HepG2 (cell line): ENCODE measurements at regions not wholly inside any gene's neighbourhood (a gene's known extent, or its start where the extent isn't known, plus 50 kb on each side); places are given as distances from the start of the nearest gene placed in this dataset.

Experiments
- ATAC-seq: fragments of 200-7000 bp; cut with Tn5 transposase; 3 replicates; pipeline ENCODE4 v1.9.1; 2020; ENCODE audit warnings: mild to moderate bottlenecking, moderate library complexity
- BruUV-seq: library from RNA; stranded (reverse); fragments of 400-500 nt; replicated peaks from 2 replicates; lab custom pipeline; 2021; lab: Mats Ljungman, UMichigan
- CTCF ChIA-PET: fragments of 300-600 bp; formaldehyde crosslinking; extraction: SDS; loops from one replicate; lab custom pipeline; 2021; ENCODE audit warnings: low total read pairs, inconsistent platforms, low intra/inter-chr PET ratio; lab: Yijun Ruan, JAX
- POLR2A ChIA-PET: fragments of 350-600 bp; sonication (Branson Sonifier 250); formaldehyde crosslinking; loops from one replicate; lab custom pipeline; 2020; ENCODE audit warnings: antibody characterized with exemption, inconsistent platforms; lab: Yijun Ruan, JAX
- DNase-seq: peaks from one replicate; pipeline ENCODE4 v3.0.0-alpha.2; 2015; ENCODE audit warnings: low spot score
- FAIRE-seq: peaks from 3 replicates; lab custom pipeline; 2011; peaks lifted over from hg19 to GRCh38; lab: Jason Lieb, UNC
- H2AFZ ChIP-seq: one replicate; pipeline ENCODE4 v1.6.1; 2011; ENCODE audit warnings: low read length, inconsistent platforms
- H3K27ac ChIP-seq: fragments of 300-600 bp; 3 replicates; pipeline ENCODE4 v1.8.0; 2011; ENCODE audit warnings: mixed run types, mild to moderate bottlenecking, mixed read lengths, low read length, inconsistent platforms; ENCODE audit not compliant: insufficient read depth; ENCODE audit errors: extremely low read length
- H3K27me3 ChIP-seq, 2 experiments: fragments of 200-600 bp in 1 of 2; 2 replicates in 1 of 2; 3 replicates in 1 of 2; pipeline versions ENCODE4 v1.6.0 to v1.8.0; 2011; ENCODE audit warnings: low read length in 2 of 2, mild to moderate bottlenecking in 2 of 2, moderate library complexity in 2 of 2, inconsistent platforms in 1 of 2; ENCODE audit not compliant: insufficient read depth in 2 of 2, control insufficient read depth in 1 of 2
- H3K36me3 ChIP-seq, 2 experiments: fragments of 200-600 bp in 1 of 2; replicated peaks in 1 of 2; 2 replicates in 1 of 2; 3 replicates in 1 of 2; pipeline versions ENCODE4 v1.5.1 to v1.8.0; 2011; ENCODE audit warnings: low read length in 2 of 2, inconsistent platforms in 1 of 2; ENCODE audit not compliant: insufficient read depth in 2 of 2, control insufficient read depth in 1 of 2
- H3K4me1 ChIP-seq: 2 replicates; pipeline ENCODE4 v1.5.1; 2012; ENCODE audit warnings: low read length, inconsistent platforms; ENCODE audit not compliant: insufficient read depth
- H3K4me2 ChIP-seq: 2 replicates; pipeline ENCODE4 v1.6.0; 2011; ENCODE audit warnings: low read depth, low read length, inconsistent platforms
- H3K4me3 ChIP-seq, 3 experiments: fragments of 200-600 bp in 1 of 3; sonication (generic), shearing (Covaris generic) in 1 of 3; replicated peaks in 1 of 3; 2 replicates each; pipeline ENCODE4 v1.5.1; 2011 to 2016; ENCODE audit warnings: low read length in 3 of 3, inconsistent platforms in 2 of 3, low read depth in 2 of 3, mild to moderate bottlenecking in 2 of 3, control low read depth in 1 of 3, mixed read lengths in 1 of 3; ENCODE audit not compliant: insufficient read depth in 1 of 3
- H3K79me2 ChIP-seq: one replicate; pipeline ENCODE4 v1.6.1; 2011; ENCODE audit warnings: low read length, inconsistent platforms; ENCODE audit not compliant: insufficient read depth
- H3K9ac ChIP-seq: 2 replicates; pipeline ENCODE4 v1.6.0; 2011; ENCODE audit warnings: mild to moderate bottlenecking, low read depth, low read length, inconsistent platforms; ENCODE audit not compliant: insufficient read depth
- H3K9me3 ChIP-seq: 2 replicates; pipeline ENCODE4 v1.5.1; 2012; ENCODE audit warnings: mild to moderate bottlenecking, low read length
- H4K20me1 ChIP-seq: 2 replicates; pipeline ENCODE4 v1.6.0; 2011; ENCODE audit warnings: inconsistent platforms, mild to moderate bottlenecking, low read length, moderate library complexity; ENCODE audit not compliant: insufficient read depth
- ARID3A ChIP-seq: IDR thresholded peaks from 2 replicates; pipeline ENCODE4 v1.6.1; 2012; ENCODE audit warnings: low read depth, low read length, improper control_type of control experiment
- BRD4 ChIP-seq: sonication (generic); formaldehyde crosslinking; IDR thresholded peaks from 2 replicates; pipeline ENCODE4 v1.4.0; 2020; ENCODE audit warnings: missing genetic modification reagents
- DBP ChIP-seq: sonication (generic); formaldehyde crosslinking; IDR thresholded peaks from 2 replicates; pipeline ENCODE4 v1.4.0; 2020; ENCODE audit warnings: missing genetic modification reagents; ENCODE audit errors: not compliant biosample characterization
- ELF3 ChIP-seq: IDR thresholded peaks from 2 replicates; pipeline ENCODE4 v1.6.1; 2016; ENCODE audit warnings: missing genetic modification reagents, missing compliant biosample characterization
- ELK4 ChIP-seq: sonication (generic); formaldehyde crosslinking; IDR thresholded peaks from 2 replicates; pipeline ENCODE4 v1.9.0; 2021; ENCODE audit warnings: missing genetic modification reagents, borderline replicate concordance
- FOXA3 ChIP-seq: IDR thresholded peaks from 2 replicates; pipeline ENCODE4 v1.6.1; 2016; ENCODE audit warnings: missing genetic modification reagents, missing compliant biosample characterization
- FOXO1 ChIP-seq: sonication (generic); formaldehyde crosslinking; IDR thresholded peaks from 2 replicates; pipeline ENCODE4 v1.4.0; 2020; ENCODE audit warnings: missing genetic modification reagents
- HHEX ChIP-seq: IDR thresholded peaks from 2 replicates; pipeline ENCODE4 v1.6.1; 2016; ENCODE audit warnings: control low read depth
- KDM5B ChIP-seq: sonication (generic); formaldehyde crosslinking; IDR thresholded peaks from 2 replicates; pipeline ENCODE4 v1.4.0; 2020; ENCODE audit warnings: missing genetic modification reagents, mild to moderate bottlenecking, borderline replicate concordance
- MLLT10 ChIP-seq: sonication (generic); formaldehyde crosslinking; IDR thresholded peaks from 2 replicates; pipeline ENCODE4 v1.4.0; 2020; ENCODE audit warnings: missing genetic modification reagents
- NCOA2 ChIP-seq: sonication (generic); formaldehyde crosslinking; IDR thresholded peaks from 2 replicates; pipeline ENCODE4 v1.8.0; 2022; ENCODE audit warnings: inconsistent platforms
- PHF8 ChIP-seq: sonication (generic); formaldehyde crosslinking; IDR thresholded peaks from 2 replicates; pipeline ENCODE4 v1.5.0; 2020; ENCODE audit warnings: missing genetic modification reagents
- POLR2AphosphoS5 ChIP-seq: IDR thresholded peaks from 2 replicates; pipeline ENCODE4 v1.6.1; 2012; ENCODE audit warnings: low read depth, low read length
- RXRB ChIP-seq: IDR thresholded peaks from 2 replicates; pipeline ENCODE4 v1.6.1; 2016; ENCODE audit warnings: borderline replicate concordance, missing genetic modification reagents, missing compliant biosample characterization
- TAF1 ChIP-seq: sonication (generic); formaldehyde crosslinking; IDR thresholded peaks from 2 replicates; pipeline ENCODE4 v1.4.0; 2020; ENCODE audit warnings: missing genetic modification reagents
- TBL1XR1 ChIP-seq: fragments of 150-350 bp; IDR thresholded peaks from 2 replicates; pipeline ENCODE4 v1.6.1; 2014; ENCODE audit warnings: borderline replicate concordance, low read length; ENCODE audit not compliant: partially characterized antibody
- ZNF264 ChIP-seq: sonication (generic); formaldehyde crosslinking; IDR thresholded peaks from 2 replicates; pipeline ENCODE4 v1.4.0; 2020; ENCODE audit warnings: missing genetic modification reagents
- ZNF292 ChIP-seq: sonication (generic); formaldehyde crosslinking; IDR thresholded peaks from 2 replicates; pipeline ENCODE4 v1.8.1; 2022; ENCODE audit warnings: mild to moderate bottlenecking, low read depth, missing genetic modification reagents, borderline replicate concordance
- ZNF33A ChIP-seq: sonication (generic); formaldehyde crosslinking; IDR thresholded peaks from 2 replicates; pipeline ENCODE4 v1.5.1; 2020; ENCODE audit warnings: missing genetic modification reagents, mild to moderate bottlenecking, moderate library complexity, borderline replicate concordance
- ZNF766 ChIP-seq: sonication (generic); formaldehyde crosslinking; IDR thresholded peaks from 2 replicates; pipeline ENCODE4 v1.5.0; 2020; ENCODE audit warnings: missing genetic modification reagents, borderline replicate concordance
- WGBS: methylation state at CpG from one replicate; pipeline ENCODE4 v1.1.6; 2017; ENCODE audit warnings: low lambda C conversion rate; 5-methylcytosine and 5-hydroxymethylcytosine counted together
- in situ Hi-C: cut with HindIII; loops from 2 replicates; pipeline ENCODE4 v1.10.0; 2017; ENCODE audit warnings: low pct_unique_long_range_greater_than_20kb; ENCODE audit not compliant: extremely low pct_ligation_motif_present
- intact Hi-C: fragments of 100-400 bp; cut with micrococcal nuclease; formaldehyde crosslinking; loops from one replicate; pipeline ENCODE4 v1.10.0; 2022; ENCODE audit not compliant: unreplicated experiment
- TF ChIP-seq, protein P1 (sequence below): sonication (generic); formaldehyde crosslinking; IDR thresholded peaks from 2 replicates; pipeline ENCODE4 v1.4.0; 2020; ENCODE audit warnings: missing genetic modification reagents, borderline replicate concordance

DNA sequence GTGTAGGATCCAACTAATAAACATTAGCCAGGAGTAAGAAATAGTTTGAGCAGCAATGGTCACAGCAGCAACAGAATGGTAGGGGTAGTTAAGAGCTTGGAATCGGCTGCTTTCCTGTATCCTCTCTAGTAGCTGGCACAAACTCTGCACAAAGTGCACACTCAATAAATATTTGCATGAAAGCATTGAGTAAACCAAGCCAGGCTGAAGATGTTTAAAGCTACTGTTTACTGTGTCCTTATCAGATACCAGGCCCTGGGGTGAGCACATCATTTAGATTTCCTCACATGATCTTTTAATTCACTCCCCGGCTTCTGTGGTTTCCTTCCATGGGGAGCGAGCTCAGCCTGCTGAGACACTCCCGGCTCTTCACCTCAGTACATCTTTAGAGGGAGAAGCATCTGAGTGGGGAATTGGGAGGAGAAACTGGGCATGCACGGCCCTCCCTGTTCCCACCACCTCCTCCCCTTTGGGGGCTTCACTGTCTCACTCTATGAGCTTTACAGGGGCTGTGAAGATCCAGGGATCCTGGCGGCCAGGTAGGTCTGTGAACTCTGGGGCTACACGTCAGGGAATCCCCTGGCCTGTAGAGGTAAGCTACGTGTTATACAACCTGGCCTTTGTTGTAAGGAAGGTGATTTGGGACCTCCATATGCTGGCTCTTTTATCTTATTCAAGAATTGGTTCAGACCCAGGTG lies 107.2 kb upstream of the VASH1 start:
- peak overlapping the region; percentile 47 for H3K4me2 ChIP-seq
- intact Hi-C loops: no loop called here
- no peaks in the 10 kb centered on the region for H3K36me3 ChIP-seq
- no peaks in the 10 kb centered on the region for H3K79me2 ChIP-seq
- peak overlapping the region in 1 of 3 experiments; percentile 4; a peak in 1 of 6 replicates for H3K4me3 ChIP-seq
- ATAC-seq (peak; percentile 91), FAIRE-seq (peak; percentile 61), DNase-seq (peak; percentile 76)
- BruUV-seq: no TSS peak
- peaks cover 42% of the 10 kb centered on the region for H3K4me1 ChIP-seq
- peaks cover 14% of the 10 kb centered on the region for H3K9me3 ChIP-seq
- H2AFZ ChIP-seq: no peak overlapping the region
- no peaks in the 10 kb centered on the region for H4K20me1 ChIP-seq
- in situ Hi-C loops: no loop called here
- H3K9ac ChIP-seq: no peak overlapping the region
- no peak overlapping the region for H3K27ac ChIP-seq
- 0% methylated on average over 4 of the region's 8 CpGs for WGBS
- peaks cover 0 to 2% of the 10 kb centered on the region in 2 experiments; a peak in 1 of 5 replicates for H3K27me3 ChIP-seq
- POLR2A ChIA-PET: interaction anchor here (1.2 kb wide), 1 partner anchor 33 kb away, joined by 6 read pairs; no protein-coding TSS in a partner anchor
- CTCF ChIA-PET: no interaction called here
- TF ChIP-seq ZNF292 (CRISPR knock-in tag): peak; percentile 50; the same call in 1 of the 2 replicates
- peak; percentile 88 for TF ChIP-seq ARID3A
- TF ChIP-seq ZNF33A (CRISPR knock-in tag): no peak
- no peak for TF ChIP-seq PHF8 (CRISPR knock-in tag)
- no peak for TF ChIP-seq TAF1 (CRISPR knock-in tag)
- TF ChIP-seq DBP (CRISPR knock-in tag): no peak
- 0 out of 2 replicates have a peak, but pooled peaks have one; percentile 37 for TF ChIP-seq ELF3 (CRISPR knock-in tag)
- peak; percentile 35 for TF ChIP-seq TBL1XR1
- peak; percentile 38; the same call in 1 of the 2 replicates for TF ChIP-seq FOXO1
- TF ChIP-seq ELK4: no peak
- peak; percentile 76; the same call in 1 of the 2 replicates for TF ChIP-seq RXRB (CRISPR knock-in tag)
- TF ChIP-seq FOXA3: peak; percentile 88
- TF ChIP-seq BRD4: no peak
- no peak for TF ChIP-seq MLLT10
- TF ChIP-seq, protein P1, sequence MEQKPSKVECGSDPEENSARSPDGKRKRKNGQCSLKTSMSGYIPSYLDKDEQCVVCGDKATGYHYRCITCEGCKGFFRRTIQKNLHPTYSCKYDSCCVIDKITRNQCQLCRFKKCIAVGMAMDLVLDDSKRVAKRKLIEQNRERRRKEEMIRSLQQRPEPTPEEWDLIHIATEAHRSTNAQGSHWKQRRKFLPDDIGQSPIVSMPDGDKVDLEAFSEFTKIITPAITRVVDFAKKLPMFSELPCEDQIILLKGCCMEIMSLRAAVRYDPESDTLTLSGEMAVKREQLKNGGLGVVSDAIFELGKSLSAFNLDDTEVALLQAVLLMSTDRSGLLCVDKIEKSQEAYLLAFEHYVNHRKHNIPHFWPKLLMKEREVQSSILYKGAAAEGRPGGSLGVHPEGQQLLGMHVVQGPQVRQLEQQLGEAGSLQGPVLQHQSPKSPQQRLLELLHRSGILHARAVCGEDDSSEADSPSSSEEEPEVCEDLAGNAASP (CRISPR knock-in tag): peak; percentile 37; the same call in 1 of the 2 replicates
- TF ChIP-seq POLR2AphosphoS5: no peak
- no peak for TF ChIP-seq ZNF766
- peak; percentile 6; the same call in 1 of the 2 replicates for TF ChIP-seq KDM5B (CRISPR knock-in tag)
- TF ChIP-seq HHEX (CRISPR knock-in tag): peak; percentile 60; the same call in 1 of the 2 replicates
- TF ChIP-seq NCOA2 (CRISPR knock-in tag): peak; percentile 33; the same call in 1 of the 2 replicates
- 0 out of 2 replicates have a peak, but pooled peaks have one; percentile 30 for TF ChIP-seq ZNF264 (CRISPR knock-in tag)
